Fibroblast of pulmonary artery (primary cell): ENCODE measurements at regions not wholly inside any gene's neighbourhood (a gene's known extent, or its start where the extent isn't known, plus 50 kb on each side); places are given as distances from the start of the nearest gene placed in this dataset.

Source experiments
- DNase-seq: peaks from one replicate; pipeline ENCODE4 v3.0.0-alpha.2; 2010; ENCODE audit warnings: low read depth
- H3K4me3 ChIP-seq: replicated peaks from 2 replicates; pipeline ENCODE4 v1.5.1; 2011; ENCODE audit warnings: low read depth, mild to moderate bottlenecking, control low read depth, low read length, moderate library complexity
- CTCF ChIP-seq: IDR thresholded peaks from 2 replicates; pipeline ENCODE4 v1.5.1; 2011; ENCODE audit warnings: mild to moderate bottlenecking, control low read depth, low read length, inconsistent platforms; ENCODE audit errors: missing control alignments

GRCh38 chr2:45337481-45337880 is 273.6 kb downstream of the SRBD1 start:
- TF ChIP-seq CTCF, result no peak
- no peak for DNase-seq
- no peak overlapping the region for H3K4me3 ChIP-seq

DNA sequence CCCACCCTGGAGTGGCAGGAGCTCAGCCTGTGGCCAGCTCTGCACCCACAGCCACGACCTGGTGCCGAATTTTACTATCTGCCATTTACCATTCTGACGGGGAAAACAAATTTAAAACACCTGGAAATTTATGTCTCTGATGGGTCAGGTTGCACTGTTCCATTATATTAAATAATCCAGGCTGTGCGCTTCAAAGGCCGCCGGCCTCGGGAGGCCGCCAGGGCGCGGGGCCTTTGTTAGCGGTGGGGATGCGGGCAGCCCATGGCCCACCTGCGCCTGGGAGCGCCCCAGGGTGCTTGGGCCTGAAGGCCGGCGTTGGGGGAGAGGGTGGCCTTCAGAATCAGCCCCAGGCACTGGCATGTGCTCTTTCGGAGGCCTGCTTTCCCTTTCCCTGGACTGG is 276.9 kb downstream of the SRBD1 start:
- no peak for DNase-seq
- TF ChIP-seq CTCF, result no peak
- H3K4me3 ChIP-seq, result no peak overlapping the region

GRCh38 chr2:45332567-45332966 is 278.5 kb downstream of the SRBD1 start:
- no peak for DNase-seq
- TF ChIP-seq CTCF, result no peak
- H3K4me3 ChIP-seq, result no peak overlapping the region

DNA sequence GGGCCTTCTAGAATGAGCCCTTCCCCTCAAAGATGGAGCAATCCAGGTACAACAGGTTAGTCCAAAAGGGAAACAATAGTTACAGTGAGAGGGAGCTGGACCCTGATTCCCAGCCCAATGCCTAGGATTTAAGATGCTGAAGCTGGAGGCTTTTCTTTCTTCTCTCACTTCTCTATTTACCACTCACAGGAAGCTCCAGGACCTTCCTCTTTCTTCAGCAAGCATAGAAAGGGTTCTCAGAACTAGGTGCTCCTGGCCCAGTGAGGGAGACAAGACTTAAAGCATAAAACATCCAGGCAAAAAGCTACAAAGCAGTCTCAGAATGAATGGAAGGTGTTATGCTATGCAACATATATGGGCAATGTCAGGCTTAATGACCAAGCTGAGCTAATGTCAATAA is 279.0 kb downstream of the SRBD1 start:
- H3K4me3 ChIP-seq, result no peak overlapping the region
- TF ChIP-seq CTCF, result no peak
- no peak for DNase-seq

GRCh38 chr2:45331410-45331786 is 279.7 kb downstream of the SRBD1 start:
- no peak for DNase-seq
- TF ChIP-seq CTCF, result no peak
- no peak overlapping the region for H3K4me3 ChIP-seq

GRCh38 chr2:45330637-45331409 is 280.2 kb downstream of the SRBD1 start:
- no peak for TF ChIP-seq CTCF
- H3K4me3 ChIP-seq, result no peak overlapping the region
- peak; percentile 75 for DNase-seq

GRCh38 chr2:45330108-45330507 is 281.0 kb downstream of the SRBD1 start:
- no peak for TF ChIP-seq CTCF
- no peak overlapping the region for H3K4me3 ChIP-seq
- no peak for DNase-seq
